HEK293T (cell line): ENCODE measurements at regions not wholly inside any gene's neighbourhood (a gene's known extent, or its start where the extent isn't known, plus 50 kb on each side); places are given as distances from the start of the nearest gene placed in this dataset.

Experiments used
- CTCF ChIA-PET: fragments of 350-600 bp; formaldehyde crosslinking; extraction: SDS; loops from one replicate; lab custom pipeline; 2021; ENCODE audit warnings: antibody characterized with exemption, inconsistent platforms; lab: Yijun Ruan, JAX
- POLR2A ChIA-PET: fragments of 350-600 bp; formaldehyde crosslinking; extraction: SDS; loops from one replicate; lab custom pipeline; 2020; ENCODE audit warnings: antibody characterized with exemption, inconsistent platforms; lab: Yijun Ruan, JAX
- DNase-seq: peaks from one replicate; pipeline ENCODE4 v3.0.0; 2012; ENCODE audit warnings: mixed read lengths; ENCODE audit errors: extremely low spot score
- ARNT ChIP-seq: fragments of 450-650 bp; IDR thresholded peaks from 2 replicates; pipeline ENCODE4 v1.6.1; 2017; ENCODE audit warnings: mild to moderate bottlenecking
- BHLHE40 ChIP-seq: fragments of 450-650 bp; IDR thresholded peaks from 2 replicates; pipeline ENCODE4 v1.6.1; 2016; ENCODE audit warnings: mild to moderate bottlenecking, moderate library complexity, borderline replicate concordance
- CTBP1 ChIP-seq: fragments of 450-650 bp; IDR thresholded peaks from 2 replicates; pipeline ENCODE4 v1.6.1; 2016; ENCODE audit warnings: borderline replicate concordance
- ELF4 ChIP-seq: fragments of 450-650 bp; IDR thresholded peaks from 2 replicates; pipeline ENCODE4 v1.6.1; 2017; ENCODE audit warnings: antibody characterized with exemption
- FOXA1 ChIP-seq: fragments of 450-650 bp; IDR thresholded peaks from 2 replicates; pipeline ENCODE4 v1.6.1; 2016; ENCODE audit warnings: mild to moderate bottlenecking
- FOXK2 ChIP-seq: fragments of 450-650 bp; IDR thresholded peaks from 2 replicates; pipeline ENCODE4 v1.6.1; 2016; ENCODE audit warnings: mild to moderate bottlenecking
- FOXM1 ChIP-seq: fragments of 450-650 bp; IDR thresholded peaks from 2 replicates; pipeline ENCODE4 v1.6.1; 2017; ENCODE audit warnings: mild to moderate bottlenecking, borderline replicate concordance
- HDGF ChIP-seq: fragments of 450-650 bp; IDR thresholded peaks from 2 replicates; pipeline ENCODE4 v1.6.1; 2017; ENCODE audit warnings: antibody characterized with exemption, borderline replicate concordance
- L3MBTL2 ChIP-seq: fragments of 450-650 bp; conservative IDR thresholded peaks from 2 replicates; pipeline ENCODE4 v1.6.1; 2016; ENCODE audit warnings: mild to moderate bottlenecking
- LEF1 ChIP-seq: fragments of 450-650 bp; IDR thresholded peaks from 2 replicates; pipeline ENCODE4 v1.6.1; 2017; ENCODE audit warnings: mild to moderate bottlenecking, borderline replicate concordance
- NFRKB ChIP-seq: fragments of 450-650 bp; IDR thresholded peaks from 2 replicates; pipeline ENCODE4 v1.6.1; 2016; ENCODE audit warnings: mild to moderate bottlenecking, moderate library complexity
- SP1 ChIP-seq: fragments of 450-650 bp; IDR thresholded peaks from 2 replicates; pipeline ENCODE4 v1.6.1; 2017
- SUZ12 ChIP-seq: fragments of 450-650 bp; IDR thresholded peaks from 2 replicates; pipeline ENCODE4 v1.6.1; 2016; ENCODE audit warnings: mild to moderate bottlenecking
- TARDBP ChIP-seq: fragments of 450-650 bp; IDR thresholded peaks from 2 replicates; pipeline ENCODE4 v1.6.1; 2016
- ZNF384 ChIP-seq: fragments of 450-650 bp; IDR thresholded peaks from 2 replicates; pipeline ENCODE4 v1.6.1; 2016
- TF ChIP-seq, protein P1 (sequence below): fragments of 450-650 bp; IDR thresholded peaks from 2 replicates; pipeline ENCODE4 v1.6.1; 2016

- TF ChIP-seq NFRKB (no peak), TARDBP (no peak), SUZ12 (no peak), ARNT (no peak), BHLHE40 (no peak), L3MBTL2 (no peak), FOXA1 (no peak), HDGF (no peak), CTBP1 (no peak), SP1 (no peak), ELF4 (no peak)
- TF ChIP-seq, protein P1, sequence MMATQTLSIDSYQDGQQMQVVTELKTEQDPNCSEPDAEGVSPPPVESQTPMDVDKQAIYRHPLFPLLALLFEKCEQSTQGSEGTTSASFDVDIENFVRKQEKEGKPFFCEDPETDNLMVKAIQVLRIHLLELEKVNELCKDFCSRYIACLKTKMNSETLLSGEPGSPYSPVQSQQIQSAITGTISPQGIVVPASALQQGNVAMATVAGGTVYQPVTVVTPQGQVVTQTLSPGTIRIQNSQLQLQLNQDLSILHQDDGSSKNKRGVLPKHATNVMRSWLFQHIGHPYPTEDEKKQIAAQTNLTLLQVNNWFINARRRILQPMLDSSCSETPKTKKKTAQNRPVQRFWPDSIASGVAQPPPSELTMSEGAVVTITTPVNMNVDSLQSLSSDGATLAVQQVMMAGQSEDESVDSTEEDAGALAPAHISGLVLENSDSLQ = no peak
- no peak for DNase-seq
- ChIA-PET CTCF (no interaction called here), POLR2A (no interaction called here)
Observed at GRCh38 chr13:68970532-68970931, 1137.1 kb upstream of the ATXN8OS start.

- CTCF ChIA-PET = no interaction called here
- POLR2A ChIA-PET = no interaction called here
- no peak for DNase-seq
- TF ChIP-seq LEF1 = no peak
- no peak for TF ChIP-seq SUZ12
- no peak for TF ChIP-seq FOXK2
- TF ChIP-seq TARDBP = no peak
- no peak for TF ChIP-seq FOXM1
- no peak for TF ChIP-seq ELF4
- TF ChIP-seq FOXA1 = no peak
- TF ChIP-seq SP1 = no peak
- no peak for TF ChIP-seq CTBP1
- no peak for TF ChIP-seq L3MBTL2
- TF ChIP-seq BHLHE40 = no peak
- TF ChIP-seq, protein P1 = no peak
- TF ChIP-seq ZNF384 = no peak
- no peak for TF ChIP-seq ARNT
- TF ChIP-seq NFRKB = no peak
Observed at GRCh38 chr13:68948586-68948985, 1159.0 kb upstream of the ATXN8OS start.

DNA sequence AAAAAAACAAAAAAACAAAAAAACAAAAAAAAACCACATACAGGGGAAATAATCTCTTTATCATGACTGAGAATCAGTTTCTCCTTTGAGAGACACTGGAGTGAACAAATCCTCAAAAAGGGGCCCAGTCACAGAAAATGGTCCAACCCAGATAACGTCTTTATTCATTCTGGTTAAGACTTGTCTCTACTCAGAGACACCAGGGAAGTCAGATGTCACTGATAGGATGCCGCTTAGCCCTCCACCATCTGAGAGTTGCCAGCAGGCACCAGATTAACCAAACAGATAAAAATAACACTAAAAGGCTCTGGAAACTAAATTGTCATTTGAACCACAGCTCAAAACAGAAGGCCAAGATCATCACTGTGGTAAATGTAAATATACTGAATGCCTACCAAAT, 1163.4 kb upstream of the ATXN8OS start:
- POLR2A ChIA-PET = no interaction called here
- CTCF ChIA-PET = no interaction called here
- TF ChIP-seq HDGF = no peak
- no peak for TF ChIP-seq FOXM1
- no peak for TF ChIP-seq ELF4
- peak; percentile 47; the same call in 1 of the 2 replicates for TF ChIP-seq ZNF384
- no peak for TF ChIP-seq TARDBP
- no peak for TF ChIP-seq CTBP1
- TF ChIP-seq FOXK2 = no peak
- no peak for TF ChIP-seq FOXA1
- TF ChIP-seq SP1 = no peak
- no peak for DNase-seq

DNA sequence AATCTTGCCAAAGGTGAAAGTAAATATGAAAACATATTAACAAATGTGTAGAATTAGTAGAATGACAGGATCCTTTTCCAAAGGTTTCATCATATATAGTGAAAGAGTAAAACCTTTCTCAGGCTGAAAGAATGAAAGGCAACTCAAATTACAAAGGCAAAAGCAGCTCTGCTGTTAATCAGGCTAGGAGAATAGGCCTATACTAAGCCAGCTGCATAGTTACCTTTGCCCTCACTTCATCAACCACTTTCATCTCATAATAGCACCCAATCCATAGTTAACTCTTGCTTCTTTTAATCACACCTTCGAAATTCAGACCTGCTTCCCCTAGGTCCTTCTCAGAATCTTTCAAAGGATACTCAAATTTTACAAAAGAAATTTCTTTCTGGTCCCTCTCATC, 1167.6 kb upstream of the ATXN8OS start:
- CTCF ChIA-PET = no interaction called here
- POLR2A ChIA-PET = no interaction called here
- DNase-seq = no peak
- TF ChIP-seq ARNT = no peak
- no peak for TF ChIP-seq HDGF
- no peak for TF ChIP-seq LEF1
- no peak for TF ChIP-seq ZNF384

DNA sequence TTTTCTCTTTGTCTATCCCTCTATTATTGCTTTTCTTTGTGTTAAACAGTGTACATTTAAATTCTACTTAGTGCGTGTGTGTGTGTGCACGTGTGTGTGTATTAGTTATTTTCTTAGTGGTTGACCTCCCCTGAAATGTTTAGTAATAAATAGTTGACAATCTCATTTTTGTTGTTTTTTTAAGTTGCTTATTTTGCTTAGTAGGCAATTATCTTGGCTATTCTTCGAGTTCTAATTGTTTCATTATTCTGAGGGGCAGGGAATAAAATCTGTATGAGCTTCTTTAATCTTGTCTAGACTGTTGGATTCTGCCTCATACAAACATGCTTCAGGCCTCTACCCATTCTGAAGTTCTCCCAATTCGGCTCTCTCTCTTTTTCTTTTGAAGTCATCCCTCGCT, 1169.0 kb upstream of the ATXN8OS start:
- ChIA-PET POLR2A (no interaction called here), CTCF (no interaction called here)
- DNase-seq = no peak
- TF ChIP-seq FOXM1 = no peak
- TF ChIP-seq ZNF384 = no peak
- TF ChIP-seq SUZ12 = no peak
- TF ChIP-seq TARDBP = no peak
- TF ChIP-seq ARNT = no peak
- TF ChIP-seq ELF4 = no peak
- no peak for TF ChIP-seq HDGF
- no peak for TF ChIP-seq FOXK2
- TF ChIP-seq LEF1 = no peak
- no peak for TF ChIP-seq NFRKB

DNA sequence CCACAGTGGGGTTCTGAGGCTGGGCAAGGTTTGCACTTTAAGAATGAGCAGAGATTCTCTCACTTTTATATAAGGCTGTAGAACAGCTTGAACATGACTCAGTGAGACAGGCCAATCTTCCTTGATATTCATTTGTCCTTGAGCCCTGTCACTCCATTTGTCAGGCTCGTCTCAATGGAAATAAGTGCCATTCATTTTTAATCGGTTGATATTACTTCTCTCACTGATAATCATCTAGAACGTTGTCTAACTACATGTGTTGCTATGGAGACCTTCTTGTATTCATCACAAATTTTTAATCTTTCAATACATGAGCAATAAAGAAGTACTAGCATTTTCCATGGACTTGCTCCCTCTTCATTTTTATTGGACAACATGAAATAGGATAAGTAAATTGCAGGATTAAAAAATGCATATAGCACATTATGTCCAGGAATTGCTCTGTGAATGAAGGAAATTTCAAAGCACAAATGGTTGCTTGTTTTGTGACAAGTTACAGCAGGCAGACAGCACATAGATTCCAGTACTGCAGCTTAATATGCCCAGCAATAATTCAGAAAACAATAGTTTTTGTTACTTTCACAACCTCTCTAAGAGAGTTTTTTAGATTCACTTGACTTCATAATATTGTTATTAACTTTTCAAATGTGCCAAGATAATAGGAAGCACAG, 1178.4 kb upstream of the ATXN8OS start:
- CTCF ChIA-PET = no interaction called here
- POLR2A ChIA-PET = no interaction called here
- no peak for TF ChIP-seq FOXA1
- TF ChIP-seq, protein P1 = 0 out of 2 replicates have a peak, but pooled peaks have one; percentile 3
- TF ChIP-seq NFRKB = no peak
- no peak for DNase-seq

DNA sequence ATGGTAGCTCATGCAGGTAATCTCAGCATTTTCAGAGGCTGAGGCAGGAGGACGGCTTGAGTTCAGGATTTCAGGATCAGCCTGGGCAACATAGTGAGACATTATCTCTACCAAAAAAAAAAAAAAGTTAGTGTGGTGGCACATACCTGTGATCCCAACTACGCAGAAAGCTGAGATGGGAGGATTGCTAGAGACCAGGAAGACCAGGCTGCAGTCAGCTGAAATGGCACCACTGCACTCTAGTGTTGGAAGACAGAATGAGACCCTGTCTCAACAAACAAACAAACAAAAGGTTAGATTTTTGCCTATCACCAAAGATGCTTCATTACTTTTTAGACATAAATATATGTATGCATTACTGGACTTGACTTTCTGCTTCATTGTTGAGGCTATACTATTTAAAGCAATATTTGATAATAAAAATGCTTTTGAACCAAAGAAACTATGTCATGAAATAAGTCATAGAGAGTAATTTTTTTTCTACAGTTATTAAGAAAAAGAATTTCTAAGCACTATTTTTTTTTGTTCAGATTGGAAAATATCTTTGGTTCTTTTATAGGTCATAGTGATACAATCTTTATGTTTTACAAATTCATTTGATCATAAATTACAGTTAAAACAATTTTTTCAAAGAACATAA, 1180.1 kb upstream of the ATXN8OS start:
- TF ChIP-seq BHLHE40 = no peak
- 0 out of 2 replicates have a peak, but pooled peaks have one; percentile 31 for TF ChIP-seq CTBP1
- TF ChIP-seq ZNF384 = peak; percentile 91
- CTCF ChIA-PET = interaction anchor here (0.6 to 1.0 kb wide), 8 partner anchors 10 to 1647 kb away, joined by 3 to 4 read pairs (median 3); no protein-coding TSS in a partner anchor
- DNase-seq = peak; percentile 58
- POLR2A ChIA-PET = no interaction called here
